SK-N-SH (cell line): ENCODE measurements at regions not wholly inside any gene's neighbourhood (a gene's known extent, or its start where the extent isn't known, plus 50 kb on each side); places are given as distances from the start of the nearest gene placed in this dataset.

ENCODE experiments used
- CTCF ChIA-PET: fragments of 300-600, 350-600 bp; formaldehyde crosslinking; extraction: SDS; loops from one replicate; lab custom pipeline; 2021; lab: Yijun Ruan, JAX
- POLR2A ChIA-PET: fragments of 350-600 bp; sonication (Branson Sonifier 250); formaldehyde crosslinking; extraction: SDS; loops from one replicate; lab custom pipeline; 2020; ENCODE audit warnings: antibody characterized with exemption, inconsistent platforms; lab: Yijun Ruan, JAX
- DNase-seq: peaks from one replicate; pipeline ENCODE4 v3.0.0; 2012
- H2AFZ ChIP-seq: fragments of 200-600 bp; sonication (generic); 2 replicates; pipeline ENCODE4 v1.8.1; 2016; ENCODE audit warnings: antibody characterized with exemption, mild to moderate bottlenecking, low read depth
- H3F3A ChIP-seq: fragments of 200-600 bp; sonication (generic); replicated peaks from 2 replicates; pipeline ENCODE3; 2016; ENCODE audit warnings: antibody characterized with exemption, mild to moderate bottlenecking; ENCODE audit not compliant: insufficient read depth
- H3K27ac ChIP-seq, 2 experiments: fragments of 200-500 bp in 1 of 2; fragments of 200-600 bp in 1 of 2; sonication (Bioruptor generic) in 1 of 2; sonication (generic), shearing (Covaris generic) in 1 of 2; 2 replicates each; pipeline versions ENCODE4 v1.5.1 to v1.6.1; 2014 to 2016; ENCODE audit warnings: low read depth in 2 of 2, inconsistent platforms in 1 of 2, low read length in 1 of 2, mild to moderate bottlenecking in 1 of 2, mixed read lengths in 1 of 2
- H3K27me3 ChIP-seq: fragments of 200-600 bp; sonication (generic), shearing (Covaris generic); 2 replicates; pipeline ENCODE4 v1.6.1; 2016; ENCODE audit warnings: mixed run types; ENCODE audit not compliant: insufficient read depth
- H3K36me3 ChIP-seq, 2 experiments: fragments of 200-500 bp in 1 of 2; fragments of 200-600 bp in 1 of 2; sonication (Bioruptor generic) in 1 of 2; sonication (generic) in 1 of 2; replicated peaks in 1 of 2; 2 replicates each; pipeline versions ENCODE3 to v1.5.1; 2014 to 2016; ENCODE audit warnings: low read length in 1 of 2, mild to moderate bottlenecking in 1 of 2; ENCODE audit not compliant: insufficient read depth in 2 of 2, control insufficient read depth in 1 of 2
- H3K4me1 ChIP-seq, 2 experiments: fragments of 200-500 bp in 1 of 2; fragments of 200-600 bp in 1 of 2; sonication (Bioruptor generic) in 1 of 2; sonication (generic), shearing (Covaris generic) in 1 of 2; 2 replicates each; pipeline versions ENCODE4 v1.5.1 to v1.6.1; 2014 to 2016; ENCODE audit warnings: low read depth in 1 of 2, low read length in 1 of 2, mixed run types in 1 of 2; ENCODE audit not compliant: insufficient read depth in 2 of 2, control insufficient read depth in 1 of 2
- H3K4me2 ChIP-seq: fragments of 200-600 bp; sonication (generic), shearing (Covaris generic); 2 replicates; pipeline ENCODE4 v1.6.1; 2017; ENCODE audit warnings: mixed run types
- H3K4me3 ChIP-seq, 2 experiments: fragments of 200-500 bp in 1 of 2; fragments of 200-600 bp in 1 of 2; sonication (Bioruptor generic) in 1 of 2; sonication (generic), shearing (Covaris generic) in 1 of 2; 2 replicates each; pipeline versions ENCODE4 v1.5.1 to v1.8.1; 2014 to 2016; ENCODE audit warnings: low read depth in 2 of 2, inconsistent platforms in 1 of 2, low read length in 1 of 2, mild to moderate bottlenecking in 1 of 2, mixed read lengths in 1 of 2, moderate library complexity in 1 of 2
- H3K79me2 ChIP-seq: fragments of 200-600 bp; sonication (generic); 2 replicates; pipeline ENCODE4 v1.8.1; 2017; ENCODE audit warnings: mild to moderate bottlenecking; ENCODE audit not compliant: insufficient read depth
- H3K9ac ChIP-seq: fragments of 200-600 bp; sonication (generic); 2 replicates; pipeline ENCODE4 v1.6.1; 2017; ENCODE audit warnings: mixed run types
- H3K9me2 ChIP-seq: fragments of 200-600 bp; sonication (generic); 2 replicates; pipeline ENCODE4 v1.6.1; 2017; ENCODE audit warnings: mixed run types
- H3K9me3 ChIP-seq: fragments of 200-600 bp; sonication (generic); 2 replicates; pipeline ENCODE4 v1.6.1; 2017; ENCODE audit warnings: mixed run types, mild to moderate bottlenecking, moderate library complexity
- H4K20me1 ChIP-seq: fragments of 200-600 bp; sonication (generic); 2 replicates; pipeline ENCODE4 v1.6.1; 2017; ENCODE audit warnings: mild to moderate bottlenecking, mixed run types; ENCODE audit not compliant: insufficient read depth
- EP300 ChIP-seq, 2 experiments: IDR thresholded peaks; 2 replicates each; pipeline versions ENCODE4 v1.4.0 to v1.6.1; 2012; ENCODE audit warnings: borderline replicate concordance in 1 of 2, low read depth in 1 of 2, low read length in 1 of 2
- EZH2phosphoT487 ChIP-seq: fragments of 200-600 bp; sonication (generic); IDR thresholded peaks from 2 replicates; pipeline ENCODE4 v1.6.1; 2017; ENCODE audit warnings: low read depth, mixed run types, mild to moderate bottlenecking, antibody characterized with exemption, moderate library complexity, borderline replicate concordance
- FOSL2 ChIP-seq: IDR thresholded peaks from 2 replicates; pipeline ENCODE4 v1.4.0; 2012; ENCODE audit warnings: low read depth, mild to moderate bottlenecking, moderate library complexity, borderline replicate concordance
- GABPA ChIP-seq: IDR thresholded peaks from 2 replicates; pipeline ENCODE4 v1.4.0; 2012; ENCODE audit warnings: low read depth, mild to moderate bottlenecking
- JUND ChIP-seq: IDR thresholded peaks from 2 replicates; pipeline ENCODE4 v1.4.0; 2012
- MAX ChIP-seq: IDR thresholded peaks from 2 replicates; pipeline ENCODE4 v1.4.0; 2012; ENCODE audit warnings: low read depth
- MXI1 ChIP-seq: IDR thresholded peaks from 2 replicates; pipeline ENCODE4 v1.6.1; 2012; ENCODE audit warnings: mild to moderate bottlenecking, low read depth, low read length, improper control_type of control experiment
- NFIC ChIP-seq: IDR thresholded peaks from 2 replicates; pipeline ENCODE4 v1.4.0; 2012; ENCODE audit warnings: borderline replicate concordance
- PBX3 ChIP-seq: IDR thresholded peaks from 2 replicates; pipeline ENCODE4; 2012
- POLR2AphosphoS5 ChIP-seq: IDR thresholded peaks from 2 replicates; pipeline ENCODE4 v1.6.1; 2012; ENCODE audit warnings: low read depth, low read length
- RCOR1 ChIP-seq: fragments of 150-350 bp; IDR thresholded peaks from 2 replicates; pipeline ENCODE4 v1.6.1; 2017; ENCODE audit warnings: antibody characterized with exemption, low read length
- RXRA ChIP-seq: IDR thresholded peaks from 2 replicates; pipeline ENCODE4 v1.4.0; 2012; ENCODE audit warnings: low read depth, mild to moderate bottlenecking, borderline replicate concordance
- TAF1 ChIP-seq: IDR thresholded peaks from 2 replicates; pipeline ENCODE4 v1.6.1; 2012; ENCODE audit warnings: low read depth, mild to moderate bottlenecking, low read length, moderate library complexity, borderline replicate concordance
- USF1 ChIP-seq: IDR thresholded peaks from 2 replicates; pipeline ENCODE4 v1.4.0; 2012; ENCODE audit warnings: low read depth, borderline replicate concordance
- ZBTB33 ChIP-seq: IDR thresholded peaks from 2 replicates; pipeline ENCODE4 v1.4.0; 2012; ENCODE audit warnings: low read depth, borderline replicate concordance
- WGBS: methylation state at CpG from one replicate; pipeline ENCODE4 v1.1.6; 2017; ENCODE audit warnings: low lambda C conversion rate; 5-methylcytosine and 5-hydroxymethylcytosine counted together

GRCh38 chr15:89396723-89397652 lies 62.4 kb upstream of the POLG start:
- POLR2A ChIA-PET, result no interaction called here

More at GRCh38 chr15:89396723-89397652, 62.4 kb upstream of the POLG start:
- no peak overlapping the region for H3K9ac ChIP-seq
- no peaks in the 10 kb centered on the region for H3K9me2 ChIP-seq
- H4K20me1 ChIP-seq, result no peaks in the 10 kb centered on the region
- H3K4me3 ChIP-seq, result no peak overlapping the region
- WGBS, result 77% methylated on average over 10 of the region's 12 CpGs
- H2AFZ ChIP-seq, result no peak overlapping the region
- no peaks in the 10 kb centered on the region for H3K79me2 ChIP-seq
- no peaks in the 10 kb centered on the region for H3K36me3 ChIP-seq
- CTCF ChIA-PET, result interaction anchor here (1.2 to 31.1 kb wide), 6 partner anchors 13 to 75 kb away, joined by 4 to 766 read pairs (median 4); no protein-coding TSS in a partner anchor
- H3K4me2 ChIP-seq, result no peak overlapping the region
- H3K27ac ChIP-seq, result no peak overlapping the region; a peak in 1 of 4 replicates
- H3K4me1 ChIP-seq, result peaks cover 0 to 26% of the 10 kb centered on the region in 2 experiments; a peak in 2 of 4 replicates
- H3K9me3 ChIP-seq, result no peaks in the 10 kb centered on the region
- no peak for TF ChIP-seq RCOR1
- no peak for TF ChIP-seq PBX3
- TF ChIP-seq RXRA, result no peak
- no peak for TF ChIP-seq FOSL2
- no peak for TF ChIP-seq MAX
- no peak for TF ChIP-seq POLR2AphosphoS5
- TF ChIP-seq ZBTB33, result no peak
- TF ChIP-seq NFIC, result no peak
- no peak for TF ChIP-seq TAF1
- TF ChIP-seq JUND, result no peak
- no peak for TF ChIP-seq EZH2phosphoT487
- TF ChIP-seq USF1, result no peak
- no peak for TF ChIP-seq EP300 (IDR thresholded peaks at IDR 0.05; ENCODE audit: borderline replicate concordance in 1 of 2, low read depth in 1 of 2, low read length in 1 of 2)
- no peak for TF ChIP-seq GABPA
- TF ChIP-seq MXI1, result no peak
- TF ChIP-seq, all 33 proteins: peak for 0
- DNase-seq, result no peak
- Histone ChIP-seq H3K27me3 (no peaks in the 10 kb centered on the region), H3F3A (peaks cover 4% of the 10 kb centered on the region)
